GM13976 (cell line): ENCODE measurements at regions not wholly inside any gene's neighbourhood (a gene's known extent, or its start where the extent isn't known, plus 50 kb on each side); places are given as distances from the start of the nearest gene placed in this dataset.
"Not testable (repeated sequence)": the region's sequence is repeated elsewhere in the genome, so short reads cannot be mapped to it uniquely, and the experiment has no call there.

Experiments
- DNase-seq: peaks from one replicate; pipeline ENCODE4 v3.0.0; 2012; ENCODE audit warnings: low spot score
- in situ Hi-C: fragments of 300-500 bp; cut with MboI; formaldehyde crosslinking; loops from one replicate; pipeline ENCODE4 v1.12.0; 2022; ENCODE audit warnings: low sequenced_read_pairs, mixed read lengths, inconsistent platforms; ENCODE audit not compliant: unreplicated experiment
- TF ChIP-seq, protein P1 (sequence below): IDR thresholded peaks from 2 replicates; pipeline ENCODE4 v1.5.1; 2012; ENCODE audit warnings: borderline replicate concordance, mild to moderate bottlenecking; ENCODE audit not compliant: insufficient read depth; ENCODE audit errors: extremely low read depth, missing control alignments, control extremely low read depth

DNA sequence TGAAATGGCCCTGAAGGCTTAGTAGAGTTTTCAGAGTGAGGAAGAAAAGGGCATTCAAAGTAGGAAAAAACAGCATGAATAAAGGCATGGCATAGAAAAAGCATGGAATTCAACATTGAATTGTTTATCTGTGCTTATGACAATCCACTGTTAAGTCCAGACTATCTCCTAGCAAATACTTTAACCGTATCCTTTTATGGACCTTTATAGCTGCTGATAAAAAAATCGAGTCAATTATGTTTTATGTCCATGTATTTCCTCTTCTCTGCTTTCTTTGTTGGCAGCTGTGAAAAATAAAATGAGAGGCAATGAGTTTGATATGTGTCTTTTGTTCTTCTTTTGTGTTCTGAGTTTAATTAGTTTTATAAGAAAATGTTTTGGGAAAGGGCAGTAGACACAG lies 70.4 kb downstream of the TDRD15 start:
- DNase-seq, result no peak

DNA sequence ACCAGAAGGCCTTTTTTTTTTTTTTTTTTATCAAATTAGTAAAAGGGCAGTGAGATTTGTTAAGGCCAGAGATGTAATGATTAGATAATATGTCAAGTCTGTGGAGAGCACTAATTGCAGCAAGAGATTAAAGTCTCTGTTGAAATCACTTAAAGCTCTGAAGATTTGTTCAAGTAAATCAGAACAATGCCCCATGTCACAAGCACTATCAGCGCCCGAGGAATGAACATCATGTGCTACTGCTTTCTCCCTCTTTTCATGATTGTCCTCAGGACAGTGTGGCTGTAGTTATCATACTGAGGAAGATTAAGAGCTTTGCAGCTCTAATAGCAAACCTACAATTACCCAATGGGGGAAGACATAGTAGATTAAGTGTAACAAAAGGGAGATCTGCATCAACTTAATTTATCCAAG lies 71.1 kb downstream of the TDRD15 start:
- DNase-seq, result no peak
- in situ Hi-C loops, result no loop called here
- TF ChIP-seq, protein P1, sequence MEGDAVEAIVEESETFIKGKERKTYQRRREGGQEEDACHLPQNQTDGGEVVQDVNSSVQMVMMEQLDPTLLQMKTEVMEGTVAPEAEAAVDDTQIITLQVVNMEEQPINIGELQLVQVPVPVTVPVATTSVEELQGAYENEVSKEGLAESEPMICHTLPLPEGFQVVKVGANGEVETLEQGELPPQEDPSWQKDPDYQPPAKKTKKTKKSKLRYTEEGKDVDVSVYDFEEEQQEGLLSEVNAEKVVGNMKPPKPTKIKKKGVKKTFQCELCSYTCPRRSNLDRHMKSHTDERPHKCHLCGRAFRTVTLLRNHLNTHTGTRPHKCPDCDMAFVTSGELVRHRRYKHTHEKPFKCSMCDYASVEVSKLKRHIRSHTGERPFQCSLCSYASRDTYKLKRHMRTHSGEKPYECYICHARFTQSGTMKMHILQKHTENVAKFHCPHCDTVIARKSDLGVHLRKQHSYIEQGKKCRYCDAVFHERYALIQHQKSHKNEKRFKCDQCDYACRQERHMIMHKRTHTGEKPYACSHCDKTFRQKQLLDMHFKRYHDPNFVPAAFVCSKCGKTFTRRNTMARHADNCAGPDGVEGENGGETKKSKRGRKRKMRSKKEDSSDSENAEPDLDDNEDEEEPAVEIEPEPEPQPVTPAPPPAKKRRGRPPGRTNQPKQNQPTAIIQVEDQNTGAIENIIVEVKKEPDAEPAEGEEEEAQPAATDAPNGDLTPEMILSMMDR, result no peak

More for the DNA sequence above, 70.4 kb downstream of the TDRD15 start:
- in situ Hi-C loops, result no loop called here
- TF ChIP-seq, protein P1, result no peak

DNA sequence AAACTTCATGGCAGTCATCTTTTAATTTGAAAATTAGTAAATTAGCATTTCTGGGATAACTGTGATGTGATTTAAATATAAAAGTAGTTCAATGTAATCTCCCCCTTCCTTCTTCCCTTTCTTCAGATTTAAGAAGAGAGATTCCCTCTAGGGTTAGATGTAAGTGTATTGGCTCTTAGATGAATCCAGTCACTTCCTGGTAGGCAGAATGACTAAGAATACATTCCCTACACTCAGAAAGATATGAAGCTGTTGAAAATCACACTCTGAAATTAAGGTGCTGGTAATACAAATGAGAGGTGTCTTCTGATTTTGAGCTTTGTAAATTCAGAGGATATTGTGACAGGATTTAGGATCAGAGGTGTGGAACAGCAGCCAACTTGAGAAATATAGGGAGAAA lies 71.6 kb downstream of the TDRD15 start:
- no peak for DNase-seq
- TF ChIP-seq, protein P1, result no peak
- in situ Hi-C loops, result no loop called here

DNA sequence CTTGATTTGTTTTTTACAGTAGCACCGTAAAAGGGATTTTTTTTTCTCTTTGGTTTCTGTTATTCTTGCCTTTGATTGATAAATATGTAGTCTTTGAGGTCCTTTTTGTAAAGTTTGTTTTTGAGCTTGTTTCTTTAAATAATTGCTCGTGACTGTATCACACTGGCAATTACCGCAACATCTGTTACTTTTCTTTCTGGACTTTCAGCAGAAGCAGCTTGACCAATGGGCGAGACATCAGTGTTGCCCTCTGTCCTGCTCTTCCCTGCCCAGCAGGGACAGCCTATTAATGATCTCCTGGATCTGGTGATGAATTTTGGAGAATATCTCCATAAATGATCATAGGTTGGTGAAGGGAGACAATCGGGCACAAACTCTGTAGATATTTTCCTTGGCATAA lies 74.9 kb downstream of the TDRD15 start:
- TF ChIP-seq, protein P1, result no peak
- DNase-seq, result no peak
- in situ Hi-C loops, result no loop called here

DNA sequence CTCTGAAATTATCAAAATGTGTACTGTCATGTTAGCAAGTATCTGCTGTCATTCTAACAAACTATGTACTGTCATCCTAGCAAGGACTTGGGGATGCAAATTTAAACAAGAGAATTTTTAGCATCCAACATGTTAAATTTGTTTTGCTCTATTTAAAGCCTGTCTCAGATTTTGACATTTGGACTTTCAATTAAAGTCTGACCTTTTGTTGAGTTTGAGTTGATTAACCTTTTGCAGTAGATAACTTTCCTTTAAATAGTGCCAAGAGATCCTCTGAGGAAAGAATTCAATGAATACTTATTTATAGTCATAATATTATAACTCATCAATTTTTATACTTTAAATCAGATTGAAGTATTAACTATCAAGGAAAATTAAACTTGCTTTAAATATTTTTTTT lies 80.2 kb downstream of the TDRD15 start:
- DNase-seq, result no peak
- TF ChIP-seq, protein P1, result no peak
- in situ Hi-C loops, result no loop called here

DNA sequence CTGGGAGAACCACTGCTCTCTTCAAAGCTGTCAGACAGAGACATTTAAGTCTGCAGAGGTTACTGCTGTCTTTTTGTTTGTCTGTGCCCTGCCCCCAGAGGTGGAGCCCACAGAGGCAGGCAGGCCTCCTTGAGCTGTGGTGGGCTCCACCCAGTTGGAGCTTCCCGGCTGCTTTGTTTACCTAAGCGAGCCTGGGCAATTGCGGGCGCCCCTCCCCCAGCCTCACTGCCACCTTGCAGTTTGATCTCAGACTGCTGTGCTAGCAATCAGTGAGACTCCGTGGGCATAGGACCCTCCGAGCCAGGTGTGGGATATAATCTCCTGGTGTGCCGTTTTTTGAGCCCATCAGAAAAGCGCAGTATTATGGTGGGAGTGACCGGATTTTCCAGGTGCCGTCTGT lies 90.3 kb downstream of the TDRD15 start:
- DNase-seq, in situ Hi-C loops: not testable (repeated sequence)

DNA sequence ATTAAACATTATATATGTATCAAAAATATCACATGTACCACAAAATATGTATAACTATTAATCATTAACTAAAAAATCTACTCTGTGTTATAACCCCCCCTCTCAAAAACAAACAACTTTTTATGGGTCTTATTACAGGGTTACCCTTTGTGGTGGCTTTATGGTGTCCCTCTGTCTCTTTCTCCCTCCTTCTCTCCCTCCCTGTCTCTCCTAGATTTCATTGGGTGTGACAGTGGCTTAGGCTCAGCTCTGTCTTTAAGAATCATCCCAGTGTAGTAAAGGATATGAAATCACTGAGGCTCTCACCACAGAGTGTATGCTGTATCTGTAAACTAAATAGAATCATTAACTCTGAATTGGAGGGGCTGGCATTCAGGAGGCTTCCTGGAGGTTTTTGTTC lies 93.7 kb downstream of the TDRD15 start:
- TF ChIP-seq, protein P1, result no peak
- DNase-seq, result no peak
- in situ Hi-C loops, result no loop called here

DNA sequence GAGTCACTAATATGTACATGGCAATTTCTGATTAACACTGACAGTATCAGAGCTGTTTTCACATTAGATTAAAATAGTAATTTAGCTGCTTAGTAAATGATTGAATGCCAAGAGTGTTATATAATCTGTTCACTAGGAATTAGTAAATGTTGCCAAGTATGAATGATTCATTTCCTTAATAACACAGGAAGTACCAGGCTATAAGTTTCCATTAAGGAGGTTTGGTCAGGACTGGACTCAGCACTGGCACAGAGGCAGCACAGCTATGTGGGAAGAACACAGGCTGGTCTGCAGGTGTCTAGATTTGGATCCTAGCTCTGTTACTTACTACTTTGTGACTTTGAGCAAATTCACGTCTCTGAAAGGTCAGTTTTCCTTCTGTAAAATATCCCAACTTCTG lies 97.2 kb downstream of the TDRD15 start:
- DNase-seq, result no peak
- TF ChIP-seq, protein P1, result no peak
- in situ Hi-C loops, result no loop called here
